GM12878 (cell line): ENCODE measurements at regions not wholly inside any gene's neighbourhood (a gene's known extent, or its start where the extent isn't known, plus 50 kb on each side); places are given as distances from the start of the nearest gene placed in this dataset.

ENCODE experiments used
- ATAC-seq: fragments of 200-7000 bp; cut with Tn5 transposase; 3 replicates; pipeline ENCODE4 v1.9.1; 2020; ENCODE audit warnings: mild to moderate bottlenecking, moderate library complexity
- BruUV-seq: library from RNA; stranded (reverse); fragments of 400-500 nt; replicated peaks from 2 replicates; lab custom pipeline; 2021; lab: Mats Ljungman, UMichigan
- CTCF ChIA-PET: fragments of 300-600 bp; sonication (Branson Sonifier 250); formaldehyde crosslinking; extraction: SDS; loops from one replicate; lab custom pipeline; 2021; ENCODE audit warnings: inconsistent platforms; lab: Yijun Ruan, JAX
- POLR2A ChIA-PET: fragments of 350-600 bp; formaldehyde crosslinking; extraction: SDS; loops from one replicate; lab custom pipeline; 2021; ENCODE audit warnings: inconsistent platforms; lab: Charles Lee
- RAD21 ChIA-PET: fragments of 300-600 bp; sonication (Branson Sonifier 250); formaldehyde crosslinking; loops from one replicate; lab custom pipeline; 2023; ENCODE audit warnings: antibody characterized with exemption; ENCODE audit not compliant: unreplicated experiment; lab: Charles Lee
- SMC1A ChIA-PET: fragments of 300-600 bp; sonication (Branson Sonifier 250); formaldehyde crosslinking; loops from one replicate; lab custom pipeline; 2023; ENCODE audit not compliant: unreplicated experiment, uncharacterized antibody; lab: Charles Lee
- DNase-seq: peaks from one replicate; pipeline ENCODE4 v3.0.0-alpha.2; 2011; ENCODE audit warnings: low read depth, low spot score
- FAIRE-seq: peaks from 3 replicates; lab custom pipeline; 2011; peaks lifted over from hg19 to GRCh38; lab: Jason Lieb, UNC
- H2AFZ ChIP-seq: 2 replicates; pipeline ENCODE4 v1.6.0; 2011; ENCODE audit warnings: low read depth, low read length, control low read depth; ENCODE audit not compliant: control insufficient read depth
- H3K27ac ChIP-seq: 2 replicates; pipeline ENCODE4 v1.5.1; 2011; ENCODE audit warnings: control low read depth; ENCODE audit not compliant: control insufficient read depth, insufficient read depth
- H3K27me3 ChIP-seq, 2 experiments: replicated peaks in 1 of 2; 2 replicates each; pipeline versions ENCODE4 v1.6.0 to v1.6.1; 2011; ENCODE audit warnings: low read length in 1 of 2; ENCODE audit not compliant: control insufficient read depth in 2 of 2, insufficient read depth in 2 of 2
- H3K36me3 ChIP-seq, 2 experiments: 2 replicates each; pipeline ENCODE4 v1.5.1; 2011; ENCODE audit warnings: low read length in 1 of 2; ENCODE audit not compliant: control insufficient read depth in 2 of 2, insufficient read depth in 2 of 2
- H3K4me1 ChIP-seq: 2 replicates; pipeline ENCODE4 v1.6.1; 2011; ENCODE audit warnings: mild to moderate bottlenecking, low read length, moderate library complexity, mixed read lengths; ENCODE audit not compliant: control insufficient read depth, insufficient read depth
- H3K4me2 ChIP-seq: 2 replicates; pipeline ENCODE4 v1.6.0; 2011; ENCODE audit warnings: control low read depth; ENCODE audit not compliant: control insufficient read depth, insufficient read depth
- H3K4me3 ChIP-seq: fragments of 200-600 bp; sonication (generic); 2 replicates; pipeline ENCODE4 v1.5.1; 2016
- H3K79me2 ChIP-seq: 2 replicates; pipeline ENCODE4 v1.6.0; 2011; ENCODE audit warnings: low read length; ENCODE audit not compliant: control insufficient read depth, insufficient read depth
- H3K9ac ChIP-seq: 2 replicates; pipeline ENCODE4 v1.8.0; 2011; ENCODE audit warnings: low read length, control low read depth, mixed read lengths; ENCODE audit not compliant: control insufficient read depth, insufficient read depth
- H3K9me3 ChIP-seq: replicated peaks from 3 replicates; pipeline ENCODE4 v1.5.1; 2011; ENCODE audit warnings: mild to moderate bottlenecking, low read length; ENCODE audit not compliant: control insufficient read depth, insufficient read depth
- H4K20me1 ChIP-seq: 2 replicates; pipeline ENCODE4 v1.6.0; 2011; ENCODE audit not compliant: control insufficient read depth, insufficient read depth
- CREB1 ChIP-seq: IDR thresholded peaks from 2 replicates; pipeline ENCODE4 v1.6.1; 2012; ENCODE audit warnings: low read depth, mild to moderate bottlenecking, inconsistent platforms
- DPF2 ChIP-seq: fragments of 450-650 bp; IDR thresholded peaks from 2 replicates; pipeline ENCODE4 v1.6.1; 2017; ENCODE audit warnings: mild to moderate bottlenecking
- MEF2B ChIP-seq: fragments of 450-650 bp; IDR thresholded peaks from 2 replicates; pipeline ENCODE4 v1.6.1; 2018; ENCODE audit warnings: mild to moderate bottlenecking, moderate library complexity; ENCODE audit not compliant: partially characterized antibody, poor library complexity, severe bottlenecking
- POU2F2 ChIP-seq: IDR thresholded peaks from 3 replicates; pipeline ENCODE4 v1.6.1; 2011; ENCODE audit warnings: low read depth, mild to moderate bottlenecking, low read length, borderline replicate concordance
- RAD21 ChIP-seq: IDR thresholded peaks from 2 replicates; pipeline ENCODE4 v1.6.1; 2011; ENCODE audit warnings: mild to moderate bottlenecking, low read depth, low read length, moderate library complexity; ENCODE audit not compliant: insufficient read depth
- RELA ChIP-seq: fragments of 450-650 bp; IDR thresholded peaks from 2 replicates; pipeline ENCODE4 v1.8.0; 2014; ENCODE audit warnings: borderline replicate concordance; ENCODE audit not compliant: partially characterized antibody
- SKIL ChIP-seq: fragments of 450-650 bp; IDR thresholded peaks from 2 replicates; pipeline ENCODE4 v1.6.1; 2017; ENCODE audit warnings: mild to moderate bottlenecking, low read depth, inconsistent platforms; ENCODE audit not compliant: poor library complexity, severe bottlenecking
- SMAD1 ChIP-seq: fragments of 450-650 bp; IDR thresholded peaks from 2 replicates; pipeline ENCODE4 v1.6.1; 2018; ENCODE audit warnings: mild to moderate bottlenecking, low read depth; ENCODE audit not compliant: partially characterized antibody
- SMARCA5 ChIP-seq: fragments of 450-650 bp; IDR thresholded peaks from 2 replicates; pipeline ENCODE4 v1.6.1; 2017; ENCODE audit warnings: mild to moderate bottlenecking
- TARDBP ChIP-seq: IDR thresholded peaks from 2 replicates; pipeline ENCODE4 v1.6.1; 2016; ENCODE audit warnings: borderline replicate concordance
- WGBS: methylation state at CpG from one replicate; pipeline ENCODE4 v1.1.6; 2016; ENCODE audit warnings: low lambda C conversion rate; ENCODE audit not compliant: insufficient replicate concordance, insufficient coverage; ENCODE audit errors: missing lambda C conversion rate; 5-methylcytosine and 5-hydroxymethylcytosine counted together
- in situ Hi-C: fragments of 300-500 bp; cut with MboI; formaldehyde crosslinking; loops from 9 replicates; pipeline ENCODE4 v1.14.3; 2018; ENCODE audit warnings: mixed read lengths
- intact Hi-C: fragments of 100-400 bp; cut with micrococcal nuclease; formaldehyde crosslinking; loops from one replicate; pipeline ENCODE4 v1.14.2; 2022; ENCODE audit not compliant: unreplicated experiment
- TF ChIP-seq, protein P1 (sequence below): fragments of 450-650 bp; IDR thresholded peaks from 2 replicates; pipeline ENCODE4 v1.6.1; 2018; ENCODE audit warnings: mild to moderate bottlenecking, low read depth, moderate library complexity; ENCODE audit not compliant: partially characterized antibody
- TF ChIP-seq, protein P2 (sequence below): fragments of 450-650 bp; IDR thresholded peaks from 2 replicates; pipeline ENCODE4 v1.6.1; 2016; ENCODE audit warnings: mild to moderate bottlenecking

GRCh38 chr13:50089633-50090032 is 74.4 kb downstream of the KCNRG start (continued):
- TF ChIP-seq, protein P1, sequence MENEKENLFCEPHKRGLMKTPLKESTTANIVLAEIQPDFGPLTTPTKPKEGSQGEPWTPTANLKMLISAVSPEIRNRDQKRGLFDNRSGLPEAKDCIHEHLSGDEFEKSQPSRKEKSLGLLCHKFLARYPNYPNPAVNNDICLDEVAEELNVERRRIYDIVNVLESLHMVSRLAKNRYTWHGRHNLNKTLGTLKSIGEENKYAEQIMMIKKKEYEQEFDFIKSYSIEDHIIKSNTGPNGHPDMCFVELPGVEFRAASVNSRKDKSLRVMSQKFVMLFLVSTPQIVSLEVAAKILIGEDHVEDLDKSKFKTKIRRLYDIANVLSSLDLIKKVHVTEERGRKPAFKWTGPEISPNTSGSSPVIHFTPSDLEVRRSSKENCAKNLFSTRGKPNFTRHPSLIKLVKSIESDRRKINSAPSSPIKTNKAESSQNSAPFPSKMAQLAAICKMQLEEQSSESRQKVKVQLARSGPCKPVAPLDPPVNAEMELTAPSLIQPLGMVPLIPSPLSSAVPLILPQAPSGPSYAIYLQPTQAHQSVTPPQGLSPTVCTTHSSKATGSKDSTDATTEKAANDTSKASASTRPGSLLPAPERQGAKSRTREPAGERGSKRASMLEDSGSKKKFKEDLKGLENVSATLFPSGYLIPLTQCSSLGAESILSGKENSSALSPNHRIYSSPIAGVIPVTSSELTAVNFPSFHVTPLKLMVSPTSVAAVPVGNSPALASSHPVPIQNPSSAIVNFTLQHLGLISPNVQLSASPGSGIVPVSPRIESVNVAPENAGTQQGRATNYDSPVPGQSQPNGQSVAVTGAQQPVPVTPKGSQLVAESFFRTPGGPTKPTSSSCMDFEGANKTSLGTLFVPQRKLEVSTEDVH, result no peak
- TF ChIP-seq CREB1 (no peak), RAD21 (no peak), MEF2B (no peak), TARDBP (no peak), SMAD1 (no peak), DPF2 (no peak), POU2F2 (no peak)
- TF ChIP-seq, protein P2, sequence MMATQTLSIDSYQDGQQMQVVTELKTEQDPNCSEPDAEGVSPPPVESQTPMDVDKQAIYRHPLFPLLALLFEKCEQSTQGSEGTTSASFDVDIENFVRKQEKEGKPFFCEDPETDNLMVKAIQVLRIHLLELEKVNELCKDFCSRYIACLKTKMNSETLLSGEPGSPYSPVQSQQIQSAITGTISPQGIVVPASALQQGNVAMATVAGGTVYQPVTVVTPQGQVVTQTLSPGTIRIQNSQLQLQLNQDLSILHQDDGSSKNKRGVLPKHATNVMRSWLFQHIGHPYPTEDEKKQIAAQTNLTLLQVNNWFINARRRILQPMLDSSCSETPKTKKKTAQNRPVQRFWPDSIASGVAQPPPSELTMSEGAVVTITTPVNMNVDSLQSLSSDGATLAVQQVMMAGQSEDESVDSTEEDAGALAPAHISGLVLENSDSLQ, result no peak

DNA sequence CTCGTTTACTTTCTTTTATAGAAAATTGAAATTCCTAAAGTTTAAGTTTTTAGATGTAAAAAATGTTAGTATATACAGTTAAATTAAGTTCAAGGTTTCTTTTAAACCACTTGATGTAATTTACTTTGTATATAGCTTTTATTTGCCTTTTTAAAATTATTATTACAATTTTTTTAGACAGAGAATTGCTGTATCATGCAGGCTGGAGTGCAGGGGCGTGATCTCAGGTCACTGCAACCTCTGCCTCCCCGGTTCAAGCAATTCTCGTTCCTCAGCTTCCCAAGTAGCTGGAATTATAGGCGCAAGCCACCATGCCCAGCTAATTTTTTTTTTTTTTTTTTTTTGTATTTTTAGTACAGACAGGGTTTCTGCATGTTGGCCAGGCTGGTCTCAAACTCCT is 75.0 kb downstream of the KCNRG start:
- Histone ChIP-seq H3K4me2 (no peak overlapping the region), H3K36me3 (no peaks in the 10 kb centered on the region), H2AFZ (no peak overlapping the region), H4K20me1 (no peaks in the 10 kb centered on the region), H3K79me2 (no peaks in the 10 kb centered on the region; the same call in 1 of the 2 replicates), H3K9me3 (no peaks in the 10 kb centered on the region), H3K9ac (no peak overlapping the region), H3K27me3 (no peaks in the 10 kb centered on the region), H3K4me3 (no peak overlapping the region), H3K4me1 (no peaks in the 10 kb centered on the region), H3K27ac (no peak overlapping the region)
- ChIA-PET SMC1A (interaction anchor here (0.8 to 2.1 kb wide), 2 partner anchors 113 to 711 kb away, joined by 3 to 5 read pairs; no protein-coding TSS in a partner anchor), RAD21 (no interaction called here), CTCF (interaction anchor here (0.6 kb wide), 2 partner anchors 115 to 315 kb away, joined by 3 read pairs; no protein-coding TSS in a partner anchor), POLR2A (interaction anchor here (0.6 to 0.7 kb wide), 3 partner anchors 13 to 821 kb away, joined by 3 read pairs; no protein-coding TSS in a partner anchor)
- BruUV-seq, result no TSS peak
- no peak for FAIRE-seq
- in situ Hi-C loops (no loop called here), intact Hi-C loops (no loop called here)
- no peak for ATAC-seq
- TF ChIP-seq RELA (no peak), SKIL (no peak), MEF2B (no peak), SMARCA5 (no peak)
- DNase-seq, result no peak
- 98% methylated on average over 5 of the region's 5 CpGs for WGBS
